ENCODE measurements at regions not wholly inside any gene's neighbourhood (a gene's known extent, or its start where the extent isn't known, plus 50 kb on each side); places are given as distances from the start of the nearest gene placed in this dataset.

- no peak for TF ChIP-seq ZNF550 (CRISPR knock-in tag; IDR thresholded peaks at IDR 0.05; ENCODE audit: borderline replicate concordance)
- no peak for TF ChIP-seq PBX3 (CRISPR knock-in tag; IDR thresholded peaks at IDR 0.05; ENCODE audit: borderline replicate concordance)
- TF ChIP-seq CC2D1A (CRISPR knock-in tag; IDR thresholded peaks at IDR 0.05) = no peak
Measured at GRCh38 chr3:168998792-168999191, 664.7 kb downstream of the MECOM start.
